DND-41 (cell line): ENCODE measurements at regions not wholly inside any gene's neighbourhood (a gene's known extent, or its start where the extent isn't known, plus 50 kb on each side); places are given as distances from the start of the nearest gene placed in this dataset.

Source experiments
- EZH2 ChIP-seq: IDR thresholded peaks from 3 replicates; pipeline ENCODE4 v1.6.1; 2012; ENCODE audit warnings: borderline replicate concordance, low read depth, mild to moderate bottlenecking, moderate library complexity, low read length, inconsistent platforms; ENCODE audit not compliant: severe bottlenecking
- TF ChIP-seq, protein P1 (sequence below): IDR thresholded peaks from 2 replicates; pipeline ENCODE4 v1.5.1; 2012; ENCODE audit warnings: borderline replicate concordance, low read length, moderate library complexity, mild to moderate bottlenecking; ENCODE audit not compliant: poor library complexity, severe bottlenecking; ENCODE audit errors: extremely low read depth

DNA sequence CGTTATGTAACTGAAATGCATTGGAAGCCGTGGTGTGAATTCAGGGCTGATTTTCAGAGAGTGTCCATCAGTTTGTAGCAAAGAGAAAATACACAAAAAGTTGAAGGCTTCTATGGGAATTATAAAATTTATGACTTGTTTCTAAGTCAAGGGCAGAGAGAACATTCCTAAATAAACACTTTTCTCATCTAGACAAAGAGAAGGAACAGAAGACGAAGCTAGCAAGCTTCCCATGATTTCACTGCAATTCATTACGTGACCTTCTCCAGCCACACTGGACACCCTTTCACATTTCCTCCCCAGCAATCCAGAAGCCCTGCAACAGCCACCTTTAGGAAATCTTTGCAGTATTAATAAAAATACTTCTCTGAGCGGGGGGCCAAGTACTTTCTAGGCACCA is 67.8 kb downstream of the TMEM100 start:
- TF ChIP-seq, protein P1, sequence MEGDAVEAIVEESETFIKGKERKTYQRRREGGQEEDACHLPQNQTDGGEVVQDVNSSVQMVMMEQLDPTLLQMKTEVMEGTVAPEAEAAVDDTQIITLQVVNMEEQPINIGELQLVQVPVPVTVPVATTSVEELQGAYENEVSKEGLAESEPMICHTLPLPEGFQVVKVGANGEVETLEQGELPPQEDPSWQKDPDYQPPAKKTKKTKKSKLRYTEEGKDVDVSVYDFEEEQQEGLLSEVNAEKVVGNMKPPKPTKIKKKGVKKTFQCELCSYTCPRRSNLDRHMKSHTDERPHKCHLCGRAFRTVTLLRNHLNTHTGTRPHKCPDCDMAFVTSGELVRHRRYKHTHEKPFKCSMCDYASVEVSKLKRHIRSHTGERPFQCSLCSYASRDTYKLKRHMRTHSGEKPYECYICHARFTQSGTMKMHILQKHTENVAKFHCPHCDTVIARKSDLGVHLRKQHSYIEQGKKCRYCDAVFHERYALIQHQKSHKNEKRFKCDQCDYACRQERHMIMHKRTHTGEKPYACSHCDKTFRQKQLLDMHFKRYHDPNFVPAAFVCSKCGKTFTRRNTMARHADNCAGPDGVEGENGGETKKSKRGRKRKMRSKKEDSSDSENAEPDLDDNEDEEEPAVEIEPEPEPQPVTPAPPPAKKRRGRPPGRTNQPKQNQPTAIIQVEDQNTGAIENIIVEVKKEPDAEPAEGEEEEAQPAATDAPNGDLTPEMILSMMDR, result no peak
- no peak for TF ChIP-seq EZH2
